RWPE1 (cell line): ENCODE measurements at regions not wholly inside any gene's neighbourhood (a gene's known extent, or its start where the extent isn't known, plus 50 kb on each side); places are given as distances from the start of the nearest gene placed in this dataset.

ENCODE experiments used
- CTCF ChIA-PET: fragments of 350-600 bp; sonication (Branson Sonifier 250); formaldehyde crosslinking; extraction: SDS; loops from one replicate; lab custom pipeline; 2021; lab: Yijun Ruan, JAX
- POLR2A ChIA-PET: fragments of 400-600 bp; formaldehyde crosslinking; extraction: SDS; loops from one replicate; lab custom pipeline; 2020; ENCODE audit warnings: antibody characterized with exemption; ENCODE audit not compliant: low non-redundant PET; lab: Yijun Ruan, JAX
- DNase-seq: peaks from one replicate; pipeline ENCODE4 v3.0.0; 2012; ENCODE audit warnings: low spot score
- H3K27ac ChIP-seq: fragments of 450-650 bp; 2 replicates; pipeline ENCODE4 v1.5.1; 2017
- CTCF ChIP-seq: fragments of 450-650 bp; conservative IDR thresholded peaks from 2 replicates; pipeline ENCODE4 v1.5.1; 2017; ENCODE audit warnings: low read depth, mild to moderate bottlenecking

DNA sequence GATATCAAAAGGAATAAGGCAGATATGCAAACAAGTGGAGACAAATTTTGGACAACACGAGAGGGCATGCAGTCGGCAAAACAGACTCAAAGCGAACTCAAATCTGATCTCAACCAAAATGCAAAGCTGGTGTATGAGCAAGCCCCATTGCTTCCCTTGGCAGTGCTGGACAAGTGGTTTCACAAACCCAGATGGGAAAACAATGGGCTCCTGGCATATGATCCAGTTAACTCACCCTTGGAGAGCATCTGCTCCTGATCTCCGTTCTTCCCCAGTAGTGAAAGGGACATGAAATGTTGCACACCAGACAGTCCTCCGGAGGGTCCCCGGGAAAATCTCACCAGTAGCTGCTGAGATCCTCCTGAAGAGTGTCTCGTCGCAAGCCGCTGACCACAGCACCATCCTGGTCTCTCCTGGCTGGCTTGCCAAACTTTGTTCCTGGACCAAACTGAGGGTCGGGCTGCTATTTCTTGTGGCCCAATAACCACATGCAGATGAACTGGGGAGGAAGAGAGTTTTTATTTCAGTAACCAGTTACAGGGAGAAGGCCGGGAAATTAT is 84.3 kb upstream of the THBS2 start:
- no peak for TF ChIP-seq CTCF
- DNase-seq, result no peak
- ChIA-PET POLR2A (no interaction called here), CTCF (no interaction called here)
- no peak overlapping the region for H3K27ac ChIP-seq

DNA sequence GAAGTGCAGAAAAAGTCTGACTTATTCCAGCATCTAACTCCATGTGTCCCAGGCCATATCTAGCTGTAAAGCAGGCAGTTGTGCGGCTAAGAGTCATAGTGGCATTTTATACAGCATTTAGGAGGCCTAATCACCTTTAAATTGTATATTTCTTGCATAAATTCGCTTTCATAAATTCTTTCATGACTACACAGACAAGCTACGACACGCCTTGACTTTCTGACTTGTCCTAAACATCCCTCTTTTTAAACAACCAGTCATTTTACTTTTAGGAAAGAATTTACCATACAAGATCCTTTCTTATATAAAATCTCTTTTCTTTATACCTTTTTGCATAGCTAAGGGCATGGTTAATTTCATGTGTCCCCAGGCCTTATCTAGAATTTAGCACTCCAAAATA is 81.7 kb upstream of the THBS2 start:
- no peak overlapping the region for H3K27ac ChIP-seq
- ChIA-PET CTCF (interaction anchor here (0.5 kb wide), 1 partner anchor 111 kb away, joined by 3 read pairs; no protein-coding TSS in a partner anchor), POLR2A (no interaction called here)
- TF ChIP-seq CTCF, result no peak
- DNase-seq, result no peak

DNA sequence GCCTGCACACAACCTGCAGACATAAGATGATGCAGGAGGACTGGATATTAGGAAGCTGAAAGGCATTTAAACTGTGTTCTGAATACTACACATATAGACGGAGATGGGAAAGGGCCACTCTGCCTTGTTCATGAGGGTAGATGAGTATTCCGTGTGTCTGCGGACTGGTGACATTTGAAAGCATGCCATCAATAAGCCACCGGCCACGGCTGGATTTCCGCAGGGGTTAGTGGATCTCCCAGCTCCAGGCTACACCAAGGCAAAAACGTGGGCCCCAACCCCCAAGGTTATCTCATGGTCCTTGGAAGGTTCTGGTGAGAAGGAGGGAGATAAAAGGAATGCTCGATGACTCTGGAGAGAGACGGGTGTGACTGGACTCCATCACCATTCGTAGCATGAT is 78.6 kb upstream of the THBS2 start:
- no peak overlapping the region for H3K27ac ChIP-seq
- no peak for DNase-seq
- no peak for TF ChIP-seq CTCF
- ChIA-PET CTCF (no interaction called here), POLR2A (no interaction called here)

DNA sequence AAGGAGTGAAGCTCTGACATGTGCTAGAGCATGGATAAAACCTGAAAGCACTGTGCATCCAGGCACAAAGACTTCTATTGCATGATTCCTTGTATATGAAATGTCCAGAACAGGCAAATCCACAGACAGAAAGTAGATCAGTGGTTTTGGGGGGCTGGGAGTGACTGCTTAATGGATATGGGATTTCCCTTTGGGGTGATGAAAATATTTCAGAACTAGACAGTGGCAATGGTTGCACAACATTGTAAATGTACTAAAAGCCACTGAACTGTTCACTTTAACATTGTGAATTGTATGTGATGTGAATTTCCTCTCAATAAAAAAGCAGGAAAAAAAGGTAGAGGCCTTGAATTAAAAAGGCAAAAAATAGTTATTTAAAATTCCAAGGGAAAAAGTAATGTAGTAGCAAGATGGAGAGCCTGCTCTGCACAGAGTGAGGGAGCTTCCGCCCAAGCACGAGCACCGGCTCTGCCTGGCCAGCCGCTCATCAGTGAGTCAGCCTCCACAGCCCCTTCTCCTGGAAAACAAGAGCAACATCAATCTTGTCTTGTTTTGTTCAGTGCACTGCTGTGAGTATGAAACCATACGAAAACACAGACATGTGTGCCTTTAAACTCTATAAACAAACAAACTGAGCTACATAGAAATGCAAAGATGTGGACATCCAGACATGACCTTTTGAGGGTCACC is 74.6 kb upstream of the THBS2 start:
- ChIA-PET CTCF (no interaction called here), POLR2A (no interaction called here)
- no peak overlapping the region for H3K27ac ChIP-seq
- no peak for TF ChIP-seq CTCF
- no peak for DNase-seq

- no peak overlapping the region for H3K27ac ChIP-seq
- DNase-seq, result no peak
- POLR2A ChIA-PET, result no interaction called here
- TF ChIP-seq CTCF, result no peak
- CTCF ChIA-PET, result interaction anchor here (0.5 to 0.7 kb wide), 3 partner anchors 369 to 1038 kb away, joined by 3 to 4 read pairs (median 4); no protein-coding TSS in a partner anchor
These were observed 72.6 kb upstream of the THBS2 start for GRCh38 chr6:169326067-169326799.

- POLR2A ChIA-PET, result no interaction called here
- CTCF ChIA-PET, result no interaction called here
- no peak for DNase-seq
- TF ChIP-seq CTCF, result no peak
- no peak overlapping the region for H3K27ac ChIP-seq
These were observed 71.2 kb upstream of the THBS2 start for GRCh38 chr6:169324656-169325459.
